ENCODE measurements at regions not wholly inside any gene's neighbourhood (a gene's known extent, or its start where the extent isn't known, plus 50 kb on each side); places are given as distances from the start of the nearest gene placed in this dataset.

- DNase-seq: no peak
Observed at GRCh38 chr5:2488593-2488992, 262.9 kb downstream of the IRX2 start.

DNA sequence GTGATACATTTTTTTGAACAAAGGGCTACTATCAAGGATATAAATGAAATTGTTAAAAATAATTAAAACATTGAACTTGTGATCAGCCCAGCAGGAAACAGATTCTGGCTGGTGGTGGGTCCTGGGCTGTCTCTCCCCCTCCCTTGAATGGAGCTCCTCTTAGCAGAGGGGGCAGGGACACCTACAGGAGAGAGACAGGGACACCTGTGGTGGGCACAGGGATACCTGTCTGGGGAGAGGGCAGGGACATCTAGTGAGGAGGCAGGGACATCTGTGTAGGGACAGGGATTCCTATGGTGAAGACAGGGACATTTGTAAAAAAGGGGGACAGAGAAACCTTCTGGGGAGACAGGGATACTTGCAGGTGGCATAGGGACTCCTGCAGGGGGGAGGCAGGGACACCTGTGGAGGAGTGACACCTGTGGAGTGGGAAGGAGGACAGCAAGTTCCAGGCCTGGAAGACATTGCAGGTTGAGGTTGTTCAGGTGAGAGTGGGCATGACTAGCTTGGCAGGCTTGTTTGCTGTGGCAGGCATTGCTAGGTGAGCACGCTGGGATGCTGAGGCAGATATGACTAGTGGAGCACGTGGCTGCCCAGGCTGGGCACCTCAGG lies 264.2 kb downstream of the IRX2 start:
- no peak for DNase-seq

DNA sequence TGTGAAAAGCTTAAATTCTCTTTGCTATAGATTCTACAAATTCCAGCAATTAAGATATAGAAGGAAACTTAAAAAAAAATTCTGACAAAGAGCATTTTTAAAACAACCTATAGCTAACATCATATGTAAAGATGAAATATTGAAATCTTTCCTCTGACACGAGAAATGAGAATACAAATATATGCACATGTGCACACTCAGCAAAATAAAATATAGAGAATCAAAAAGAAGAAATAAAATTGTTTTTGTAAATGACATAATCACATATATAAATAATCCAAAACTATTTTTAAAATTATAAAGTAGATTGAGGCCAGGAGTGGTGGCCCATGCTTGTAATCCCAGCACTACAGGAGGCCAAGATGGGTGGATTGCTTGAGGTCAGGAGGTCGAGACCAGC lies 265.1 kb downstream of the IRX2 start:
- DNase-seq: no peak

DNA sequence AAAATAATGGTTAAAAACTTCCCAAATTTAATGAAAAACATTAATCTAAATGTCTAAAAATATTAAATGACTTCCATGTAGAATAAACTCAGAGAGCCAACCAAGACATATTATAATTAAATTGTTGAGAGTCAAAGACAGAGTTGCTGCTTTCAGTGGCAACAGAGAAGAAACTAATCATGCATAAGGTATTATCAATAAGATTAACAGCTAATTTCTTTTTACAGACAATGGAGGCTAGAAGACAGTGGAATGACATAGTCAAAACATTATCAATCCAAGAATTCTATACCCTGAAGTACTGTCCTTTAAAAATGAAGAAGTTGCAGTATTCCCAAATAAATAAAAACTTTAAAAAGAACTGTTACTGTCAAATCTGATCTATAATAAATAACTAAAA lies 268.7 kb downstream of the IRX2 start:
- DNase-seq: no peak

GRCh38 chr5:2480871-2481270 lies 270.6 kb downstream of the IRX2 start:
- DNase-seq: no peak

- no peak for DNase-seq
Observed at GRCh38 chr5:2475902-2476301, 275.6 kb downstream of the IRX2 start.

GRCh38 chr5:2472670-2473069 lies 278.8 kb downstream of the IRX2 start:
- no peak for DNase-seq

- no peak for DNase-seq
Observed at GRCh38 chr5:2471152-2471879, 280.2 kb downstream of the IRX2 start.

DNA sequence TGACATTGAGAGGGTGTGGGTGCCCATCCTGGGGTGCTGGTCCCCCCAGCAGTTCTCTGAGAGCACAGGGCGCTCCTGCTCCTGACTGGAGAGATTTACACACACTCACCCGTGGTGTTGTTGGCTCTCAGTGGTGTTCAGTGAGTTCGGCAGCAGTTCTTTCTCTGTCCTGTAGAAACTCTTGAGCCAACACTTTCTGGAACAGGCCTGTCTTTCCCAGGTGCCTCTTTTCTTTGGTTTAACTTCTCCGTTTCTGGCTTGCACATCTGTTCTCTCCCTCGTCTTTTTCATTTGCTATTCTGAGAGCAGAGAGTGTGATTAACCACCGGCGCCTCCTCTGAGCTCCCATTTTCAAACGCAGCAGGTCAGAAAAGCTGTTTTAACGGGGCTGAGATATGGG lies 284.5 kb downstream of the IRX2 start:
- no peak for DNase-seq

- DNase-seq: no peak
Observed at GRCh38 chr5:2465383-2465782, 286.1 kb downstream of the IRX2 start.

DNA sequence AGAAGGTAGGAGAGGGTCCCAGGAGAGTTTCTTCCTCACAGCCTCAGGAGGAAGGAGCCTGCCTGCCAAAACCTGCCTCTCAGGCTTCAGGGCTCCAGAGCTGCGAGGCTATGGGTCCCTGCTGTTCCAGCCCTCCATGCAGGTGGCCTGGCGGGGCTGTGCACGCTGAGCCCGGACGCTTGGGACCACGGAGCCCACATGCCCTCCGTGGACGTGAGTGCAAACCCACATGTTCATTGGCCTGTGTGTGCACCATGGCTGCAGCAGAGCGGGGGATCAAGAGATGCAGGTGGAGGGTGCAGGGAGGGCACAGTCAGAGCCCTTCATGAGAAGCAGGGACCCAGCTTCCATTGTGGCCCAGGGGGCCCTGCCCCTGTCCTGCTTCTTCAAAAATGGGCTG lies 287.3 kb downstream of the IRX2 start:
- no peak for DNase-seq

DNA sequence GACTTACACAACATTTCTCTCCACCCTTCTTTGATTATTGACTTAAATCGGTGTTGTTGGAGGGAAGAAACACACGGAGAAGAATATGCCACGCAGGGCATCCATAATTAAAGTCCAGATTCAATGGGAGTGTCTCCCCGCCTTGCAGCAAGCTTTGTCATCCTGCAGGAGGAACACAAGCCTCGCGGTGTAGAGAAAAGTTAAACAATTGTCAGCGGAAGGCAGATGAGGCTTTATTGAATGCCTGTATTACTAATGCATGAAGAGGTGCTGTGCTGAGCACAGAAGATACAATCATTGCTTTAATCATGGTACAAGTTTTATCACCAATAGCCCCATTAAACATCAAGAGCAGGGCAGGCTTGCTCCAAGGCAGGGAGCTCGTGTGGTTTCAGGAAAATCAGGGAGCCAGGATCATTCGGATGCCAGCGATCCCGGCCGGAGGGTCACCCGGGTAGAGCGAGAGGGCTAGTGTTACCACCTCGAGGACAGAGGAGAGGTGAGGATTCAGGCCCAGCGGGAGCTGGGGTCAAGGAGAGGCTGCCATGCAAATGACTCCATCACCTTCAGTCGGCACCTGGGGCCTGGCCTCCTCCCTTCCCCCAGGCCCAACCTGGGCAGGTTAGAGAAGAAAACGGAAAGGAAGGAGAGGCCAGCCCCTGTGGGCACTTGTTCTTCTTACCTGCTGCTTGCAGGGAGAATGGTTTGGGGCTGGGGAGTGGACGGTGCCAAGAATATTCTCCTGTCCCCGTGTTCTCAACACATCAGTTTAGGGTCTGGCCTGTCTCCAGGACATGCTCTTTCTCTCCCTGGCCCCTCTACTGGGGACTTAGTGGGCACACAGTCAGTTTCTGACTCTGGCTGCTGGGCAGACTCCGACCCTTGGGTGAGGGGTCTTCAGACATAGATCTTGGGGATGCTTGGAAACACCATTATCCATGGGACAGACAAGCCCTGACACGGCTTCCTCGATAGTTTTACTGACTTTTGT lies 289.5 kb downstream of the IRX2 start:
- DNase-seq: no peak

DNA sequence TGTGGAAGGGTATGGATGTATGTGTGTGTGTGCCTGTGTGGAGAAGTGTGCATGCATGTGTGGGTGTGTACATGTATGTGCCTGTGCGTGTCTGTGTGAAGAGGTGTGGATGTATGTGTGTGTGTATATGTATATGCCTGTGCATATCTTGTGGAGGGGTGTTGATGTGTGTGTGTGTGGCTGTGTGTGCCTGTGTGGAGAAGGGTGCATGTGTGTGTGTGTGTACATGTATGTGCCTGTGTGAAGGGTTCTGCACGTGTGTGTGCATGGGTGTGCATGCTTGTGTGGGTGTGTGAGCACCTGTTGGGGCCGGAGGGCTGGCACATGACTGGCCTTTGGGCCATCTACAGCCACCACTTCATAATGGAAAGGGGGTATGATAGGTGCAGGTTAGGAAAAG lies 291.4 kb downstream of the IRX2 start:
- no peak for DNase-seq

DNA sequence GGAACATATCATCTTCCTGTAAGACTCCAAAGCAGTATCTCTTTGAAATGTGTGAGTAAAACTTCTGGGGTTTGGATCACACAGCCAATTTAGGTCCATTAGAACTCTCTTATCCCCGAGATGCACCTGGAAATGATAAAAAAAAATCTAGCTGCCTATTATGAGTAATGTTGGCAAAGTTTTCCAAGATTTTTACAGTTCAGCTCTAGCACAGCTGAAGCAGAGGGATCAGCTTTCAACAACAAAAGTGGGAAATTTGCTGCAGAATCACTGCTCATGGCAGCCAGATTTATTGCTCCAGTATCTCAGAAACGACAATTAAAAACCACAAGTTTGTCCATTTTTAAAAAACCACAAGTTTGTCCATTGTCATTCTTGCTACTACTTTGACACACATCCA lies 292.2 kb downstream of the IRX2 start:
- no peak for DNase-seq

- DNase-seq: no peak
Observed at GRCh38 chr5:2455878-2456277, 295.6 kb downstream of the IRX2 start.

DNA sequence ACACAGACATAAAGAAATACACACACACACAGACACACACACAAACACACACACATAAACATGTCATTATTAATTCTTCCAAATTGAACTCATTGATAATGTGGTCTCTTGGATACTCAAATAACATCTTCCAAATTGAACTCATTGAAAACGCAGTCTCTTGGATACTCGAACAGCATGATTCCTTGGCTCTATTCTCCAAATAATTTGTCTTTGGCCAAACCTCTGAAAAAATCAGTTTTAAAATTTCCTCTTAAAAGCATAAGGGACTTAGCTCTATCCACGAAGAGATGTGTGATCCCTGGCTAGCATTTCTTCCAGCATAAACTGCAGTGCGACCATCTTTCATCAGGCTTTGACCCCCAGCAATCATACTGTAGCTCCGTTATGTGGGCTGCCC lies 296.6 kb downstream of the IRX2 start:
- no peak for DNase-seq

DNA sequence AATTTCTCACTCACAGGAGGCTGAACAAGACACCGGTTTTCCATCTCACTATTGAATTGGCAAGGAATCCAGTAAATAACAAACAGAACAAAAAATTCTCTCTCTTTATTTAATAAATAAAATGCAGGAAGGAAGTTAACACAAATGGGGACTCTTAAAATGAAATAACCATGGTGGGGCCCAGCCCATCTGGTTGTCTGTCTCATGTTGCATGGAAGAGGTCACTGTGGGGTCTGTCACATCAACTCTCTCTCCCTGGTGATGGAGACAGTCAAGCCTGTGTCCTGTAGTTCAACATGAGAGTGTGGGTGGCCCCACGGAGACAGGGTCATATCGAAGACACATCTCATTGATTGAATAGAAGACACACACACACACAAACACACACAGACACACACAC lies 297.7 kb downstream of the IRX2 start:
- no peak for DNase-seq

GRCh38 chr5:2451100-2451499 lies 300.4 kb downstream of the IRX2 start:
- DNase-seq: no peak

- no peak for DNase-seq
Observed at GRCh38 chr5:2442496-2443354, 308.8 kb downstream of the IRX2 start.

DNA sequence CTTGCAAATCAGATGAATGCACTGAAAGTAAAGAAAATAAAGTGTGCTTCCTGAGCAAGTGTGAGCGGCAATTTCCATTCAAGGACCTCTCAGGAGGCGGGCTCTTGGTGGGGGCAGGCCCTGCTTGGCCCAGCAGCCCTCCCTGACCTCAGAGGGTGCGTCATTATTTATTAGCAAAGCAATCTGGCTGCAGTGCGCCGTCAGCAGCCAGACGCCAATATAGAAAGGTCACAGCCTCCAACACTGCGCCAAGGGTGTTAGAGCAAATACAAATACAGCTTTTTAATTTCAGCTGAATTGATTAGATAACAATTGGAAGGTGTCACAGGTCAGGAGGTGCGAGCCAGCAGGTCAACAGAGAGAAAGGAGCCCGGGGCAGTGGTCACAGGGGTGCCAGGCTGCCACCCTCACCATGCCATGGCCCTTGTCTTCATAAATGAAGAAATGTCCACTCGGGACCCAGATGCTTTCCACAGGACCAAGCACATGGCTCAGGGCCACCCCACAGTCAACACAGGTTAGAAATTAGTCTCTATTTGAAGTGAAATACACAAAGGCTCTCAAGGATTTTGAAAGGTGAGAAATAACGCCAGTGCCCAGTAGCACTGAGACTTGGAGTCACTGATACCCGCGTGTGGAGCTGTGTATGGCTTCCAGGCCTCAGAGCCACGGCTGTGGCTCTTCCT lies 309.8 kb downstream of the IRX2 start:
- no peak for DNase-seq

DNA sequence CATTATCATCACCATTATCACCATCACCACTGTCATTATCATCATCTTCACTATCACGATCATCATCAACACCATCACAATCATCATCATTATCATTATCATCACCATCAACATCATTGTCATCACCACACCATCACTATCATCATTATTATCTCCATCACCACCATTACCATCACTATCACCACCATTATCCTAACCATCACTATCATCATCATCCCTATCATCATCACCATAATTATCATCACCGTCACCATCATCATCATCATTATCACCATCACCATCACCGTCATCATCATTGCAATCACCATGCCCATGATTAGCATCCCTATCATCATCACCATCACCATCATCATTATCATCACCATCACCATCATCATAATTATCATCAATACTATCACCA lies 311.9 kb downstream of the IRX2 start:
- no peak for DNase-seq

DNA sequence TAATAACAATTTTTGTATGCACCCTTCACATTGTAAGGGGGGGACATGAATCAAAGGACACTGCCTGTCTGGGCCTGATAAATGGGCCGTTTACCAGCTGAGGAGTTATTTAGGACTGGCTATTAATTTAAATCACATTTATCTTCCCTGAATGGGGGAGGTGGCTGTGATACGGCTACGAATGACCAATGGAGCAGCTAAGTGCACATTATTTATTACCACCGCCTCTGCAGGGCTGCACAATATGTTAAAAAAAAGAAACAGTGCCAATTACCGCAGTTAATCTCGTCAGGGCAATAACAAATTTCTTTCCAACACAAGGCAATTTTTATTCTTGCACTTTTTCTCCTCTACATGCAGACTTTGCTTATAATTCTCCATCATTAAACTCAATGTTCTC lies 318.4 kb downstream of the IRX2 start:
- no peak for DNase-seq

All from T-helper 2 cell (primary cell).